Neural progenitor cell (in vitro differentiated cells): ENCODE measurements at regions not wholly inside any gene's neighbourhood (a gene's known extent, or its start where the extent isn't known, plus 50 kb on each side); places are given as distances from the start of the nearest gene placed in this dataset.

ENCODE experiments used
- DNase-seq: peaks from one replicate; pipeline ENCODE4 v3.0.0-alpha.2; 2016; ENCODE audit warnings: low spot score
- H2AFZ ChIP-seq: fragments of 200-600 bp; sonication (generic); replicated peaks from 2 replicates; pipeline ENCODE4 v1.6.1; 2016; ENCODE audit warnings: antibody characterized with exemption
- H3F3A ChIP-seq: fragments of 200-600 bp; sonication (generic); 2 replicates; pipeline ENCODE4 v1.6.1; 2016; ENCODE audit warnings: antibody characterized with exemption, low read depth
- H3K27ac ChIP-seq: fragments of 200-600 bp; sonication (generic); 2 replicates; pipeline ENCODE4 v1.5.1; 2016; ENCODE audit warnings: mild to moderate bottlenecking
- H3K27me3 ChIP-seq: fragments of 200-600 bp; sonication (generic); 2 replicates; pipeline ENCODE4 v1.6.1; 2016; ENCODE audit warnings: mild to moderate bottlenecking, moderate library complexity
- H3K36me3 ChIP-seq: fragments of 200-600 bp; sonication (generic); 2 replicates; pipeline ENCODE4 v1.5.1; 2016
- H3K4me1 ChIP-seq: fragments of 200-600 bp; sonication (generic); 2 replicates; pipeline ENCODE4 v1.6.1; 2016; ENCODE audit warnings: mixed run types
- H3K4me2 ChIP-seq: fragments of 200-600 bp; sonication (generic); 2 replicates; pipeline ENCODE4 v1.6.1; 2016
- H3K4me3 ChIP-seq: fragments of 200-600 bp; sonication (generic); 2 replicates; pipeline ENCODE4 v1.5.1; 2016
- H3K79me2 ChIP-seq: fragments of 200-600 bp; sonication (generic); 2 replicates; pipeline ENCODE4 v1.6.1; 2016; ENCODE audit warnings: low read depth
- H3K9ac ChIP-seq: fragments of 200-600 bp; sonication (generic); 2 replicates; pipeline ENCODE4 v1.6.1; 2016
- H3K9me3 ChIP-seq: fragments of 200-600 bp; sonication (generic); 2 replicates; pipeline ENCODE4 v1.5.1; 2016; ENCODE audit warnings: low read depth
- H4K20me1 ChIP-seq: fragments of 200-600 bp; sonication (generic); 2 replicates; pipeline ENCODE4 v1.6.1; 2016; ENCODE audit warnings: low read depth
- H3K27ac Mint-ChIP-seq: 3 replicates; pipeline ENCODE4 v1.8.0; 2021; ENCODE audit warnings: mixed read lengths
- H3K27me3 Mint-ChIP-seq: 2 replicates; pipeline ENCODE4 v1.8.0; 2022; ENCODE audit warnings: low read depth, mild to moderate bottlenecking, inconsistent platforms, moderate library complexity, mixed read lengths; ENCODE audit not compliant: insufficient read depth
- H3K36me3 Mint-ChIP-seq: 3 replicates; pipeline ENCODE4 v1.8.0; 2021; ENCODE audit warnings: mixed read lengths
- H3K4me1 Mint-ChIP-seq: 3 replicates; pipeline ENCODE4 v1.8.0; 2021; ENCODE audit warnings: mixed read lengths
- H3K4me3 Mint-ChIP-seq: 3 replicates; pipeline ENCODE4 v1.8.0; 2021; ENCODE audit warnings: mild to moderate bottlenecking, moderate library complexity, mixed read lengths
- H3K9me3 Mint-ChIP-seq: 3 replicates; pipeline ENCODE4 v1.8.0; 2020; ENCODE audit warnings: mixed read lengths
- EZH2 ChIP-seq: fragments of 200-600 bp; sonication (generic); IDR thresholded peaks from 2 replicates; pipeline ENCODE4 v1.6.1; 2017; ENCODE audit warnings: antibody characterized with exemption, mild to moderate bottlenecking, moderate library complexity
- EZH2phosphoT487 ChIP-seq: fragments of 200-600 bp; sonication (generic); IDR thresholded peaks from 2 replicates; pipeline ENCODE4 v1.6.1; 2017; ENCODE audit warnings: antibody characterized with exemption
- TF ChIP-seq, protein P1 (sequence below): fragments of 200-600 bp; sonication (generic); IDR thresholded peaks from 2 replicates; pipeline ENCODE4 v1.5.1; 2017; ENCODE audit warnings: antibody characterized with exemption, mild to moderate bottlenecking

DNA sequence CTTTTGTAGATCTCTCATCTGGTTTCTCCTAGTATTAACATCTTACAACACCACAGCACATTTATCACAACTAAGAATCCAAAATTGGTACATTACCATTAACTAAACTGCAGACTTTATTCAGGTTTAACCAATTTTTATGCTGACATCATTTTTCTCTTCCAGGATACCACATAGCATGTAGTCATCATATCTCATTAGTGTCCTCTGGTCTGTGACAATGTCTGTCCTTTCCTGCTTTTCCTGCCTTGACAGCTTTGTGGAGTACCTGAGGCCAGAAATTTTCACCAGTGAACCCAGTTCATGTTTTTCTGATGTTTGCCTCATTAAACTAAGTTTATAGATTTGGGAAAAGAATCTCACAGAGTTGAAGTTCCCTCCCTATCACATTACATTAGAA, 294.7 kb upstream of the TNC start:
- Histone ChIP-seq H2AFZ (no peak overlapping the region), H3K9me3 (no peaks in the 10 kb centered on the region), H3K27me3 (no peaks in the 10 kb centered on the region), H3F3A (no peaks in the 10 kb centered on the region), H4K20me1 (no peaks in the 10 kb centered on the region), H3K4me3 (no peak overlapping the region), H3K9ac (no peak overlapping the region), H3K27ac (no peak overlapping the region), H3K4me2 (no peak overlapping the region), H3K4me1 (no peaks in the 10 kb centered on the region), H3K36me3 (no peaks in the 10 kb centered on the region), H3K79me2 (no peaks in the 10 kb centered on the region)
- Mint-ChIP-seq H3K27me3 (no peaks in the 10 kb centered on the region), H3K36me3 (no peaks in the 10 kb centered on the region), H3K4me3 (no peak overlapping the region), H3K4me1 (no peaks in the 10 kb centered on the region), H3K27ac (no peak overlapping the region), H3K9me3 (peaks cover under 1% of the 10 kb centered on the region)
- TF ChIP-seq EZH2 = no peak
- TF ChIP-seq, protein P1, sequence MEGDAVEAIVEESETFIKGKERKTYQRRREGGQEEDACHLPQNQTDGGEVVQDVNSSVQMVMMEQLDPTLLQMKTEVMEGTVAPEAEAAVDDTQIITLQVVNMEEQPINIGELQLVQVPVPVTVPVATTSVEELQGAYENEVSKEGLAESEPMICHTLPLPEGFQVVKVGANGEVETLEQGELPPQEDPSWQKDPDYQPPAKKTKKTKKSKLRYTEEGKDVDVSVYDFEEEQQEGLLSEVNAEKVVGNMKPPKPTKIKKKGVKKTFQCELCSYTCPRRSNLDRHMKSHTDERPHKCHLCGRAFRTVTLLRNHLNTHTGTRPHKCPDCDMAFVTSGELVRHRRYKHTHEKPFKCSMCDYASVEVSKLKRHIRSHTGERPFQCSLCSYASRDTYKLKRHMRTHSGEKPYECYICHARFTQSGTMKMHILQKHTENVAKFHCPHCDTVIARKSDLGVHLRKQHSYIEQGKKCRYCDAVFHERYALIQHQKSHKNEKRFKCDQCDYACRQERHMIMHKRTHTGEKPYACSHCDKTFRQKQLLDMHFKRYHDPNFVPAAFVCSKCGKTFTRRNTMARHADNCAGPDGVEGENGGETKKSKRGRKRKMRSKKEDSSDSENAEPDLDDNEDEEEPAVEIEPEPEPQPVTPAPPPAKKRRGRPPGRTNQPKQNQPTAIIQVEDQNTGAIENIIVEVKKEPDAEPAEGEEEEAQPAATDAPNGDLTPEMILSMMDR = no peak
- DNase-seq = no peak

DNA sequence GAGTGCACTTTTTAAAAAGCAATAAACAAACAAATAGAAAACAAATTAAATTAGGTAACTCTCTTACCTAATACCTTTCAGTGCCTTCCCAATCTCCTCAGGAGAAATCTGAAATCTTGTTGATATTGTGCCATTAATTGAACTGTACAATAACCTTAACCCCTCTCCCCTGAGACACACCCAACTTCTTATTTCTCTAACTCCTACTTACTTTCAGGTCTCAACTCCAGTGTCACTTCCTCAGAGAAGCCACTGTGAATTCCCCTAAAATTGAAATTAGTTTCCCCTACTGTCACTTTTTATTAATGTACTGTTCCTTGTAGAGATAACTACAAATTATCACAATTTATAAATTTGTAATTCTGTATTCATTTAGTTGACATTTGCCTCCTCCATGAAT, 295.3 kb upstream of the TNC start:
- Histone ChIP-seq H3K27ac (no peak overlapping the region), H3K9ac (no peak overlapping the region), H2AFZ (no peak overlapping the region), H3F3A (no peaks in the 10 kb centered on the region), H3K79me2 (no peaks in the 10 kb centered on the region), H3K4me2 (no peak overlapping the region), H3K4me1 (no peaks in the 10 kb centered on the region), H3K4me3 (no peak overlapping the region), H4K20me1 (no peaks in the 10 kb centered on the region), H3K9me3 (no peaks in the 10 kb centered on the region), H3K36me3 (no peaks in the 10 kb centered on the region), H3K27me3 (no peaks in the 10 kb centered on the region)
- Mint-ChIP-seq H3K36me3 (no peaks in the 10 kb centered on the region), H3K9me3 (peaks cover 2% of the 10 kb centered on the region), H3K4me1 (no peaks in the 10 kb centered on the region), H3K27ac (no peak overlapping the region), H3K4me3 (no peak overlapping the region), H3K27me3 (peaks cover 2% of the 10 kb centered on the region)
- no peak for TF ChIP-seq EZH2phosphoT487
- TF ChIP-seq, protein P1 = no peak
- no peak for TF ChIP-seq EZH2
- DNase-seq = no peak

- H3K4me2 ChIP-seq = no peak overlapping the region
- H3F3A ChIP-seq = no peaks in the 10 kb centered on the region
- H3K4me3 ChIP-seq = no peak overlapping the region
- no peak for DNase-seq
- Mint-ChIP-seq H3K9me3 (peaks cover 2% of the 10 kb centered on the region), H3K27ac (no peak overlapping the region), H3K4me3 (no peak overlapping the region), H3K36me3 (no peaks in the 10 kb centered on the region), H3K27me3 (peaks cover 2% of the 10 kb centered on the region), H3K4me1 (no peaks in the 10 kb centered on the region)
- H3K27me3 ChIP-seq = no peaks in the 10 kb centered on the region
- H3K27ac ChIP-seq = no peak overlapping the region
- H3K9ac ChIP-seq = no peak overlapping the region
- no peak overlapping the region for H2AFZ ChIP-seq
- no peaks in the 10 kb centered on the region for H3K9me3 ChIP-seq
- H4K20me1 ChIP-seq = no peaks in the 10 kb centered on the region
- no peaks in the 10 kb centered on the region for H3K79me2 ChIP-seq
- no peaks in the 10 kb centered on the region for H3K4me1 ChIP-seq
- H3K36me3 ChIP-seq = no peaks in the 10 kb centered on the region
- TF ChIP-seq, protein P1 = no peak
- TF ChIP-seq EZH2 = no peak
- no peak for TF ChIP-seq EZH2phosphoT487
Measured at GRCh38 chr9:115413766-115414382, 295.9 kb upstream of the TNC start.
